HEK293 (cell line): ENCODE measurements at regions not wholly inside any gene's neighbourhood (a gene's known extent, or its start where the extent isn't known, plus 50 kb on each side); places are given as distances from the start of the nearest gene placed in this dataset.

ENCODE experiments used
- KLF9 ChIP-seq: fragments of 450-650 bp; formaldehyde crosslinking; IDR thresholded peaks from 2 replicates; pipeline ENCODE4 v1.5.1; 2016; ENCODE audit warnings: missing biosample characterization, missing genetic modification characterization, low read depth
- WT1 ChIP-seq: fragments of 450-650 bp; formaldehyde crosslinking; IDR thresholded peaks from 2 replicates; pipeline ENCODE4 v1.5.1; 2016; ENCODE audit warnings: missing biosample characterization, missing genetic modification characterization
- ZBTB21 ChIP-seq: fragments of 450-650 bp; formaldehyde crosslinking; IDR thresholded peaks from 2 replicates; pipeline ENCODE4 v1.5.1; 2017; ENCODE audit warnings: missing biosample characterization, missing genetic modification characterization
- ZNF24 ChIP-seq: fragments of 450-650 bp; formaldehyde crosslinking; IDR thresholded peaks from 2 replicates; pipeline ENCODE4 v1.5.1; 2016; ENCODE audit warnings: missing biosample characterization, missing genetic modification characterization
- ZNF777 ChIP-seq: fragments of 450-650 bp; formaldehyde crosslinking; IDR thresholded peaks from 2 replicates; pipeline ENCODE4 v1.5.1; 2017; ENCODE audit warnings: missing biosample characterization, missing genetic modification characterization, borderline replicate concordance
- TF ChIP-seq, protein P1 (sequence below): fragments of 450-650 bp; formaldehyde crosslinking; IDR thresholded peaks from 2 replicates; pipeline ENCODE4 v1.5.1; 2016; ENCODE audit warnings: missing biosample characterization, missing genetic modification characterization
- TF ChIP-seq, protein P2 (sequence below): fragments of 450-650 bp; formaldehyde crosslinking; IDR thresholded peaks from 2 replicates; pipeline ENCODE4 v1.5.1; 2016; ENCODE audit warnings: missing biosample characterization, missing genetic modification characterization
- TF ChIP-seq, protein P3 (sequence below): fragments of 450-650 bp; formaldehyde crosslinking; IDR thresholded peaks from 2 replicates; pipeline ENCODE4 v1.5.1; 2016; ENCODE audit warnings: missing biosample characterization, missing genetic modification characterization

DNA sequence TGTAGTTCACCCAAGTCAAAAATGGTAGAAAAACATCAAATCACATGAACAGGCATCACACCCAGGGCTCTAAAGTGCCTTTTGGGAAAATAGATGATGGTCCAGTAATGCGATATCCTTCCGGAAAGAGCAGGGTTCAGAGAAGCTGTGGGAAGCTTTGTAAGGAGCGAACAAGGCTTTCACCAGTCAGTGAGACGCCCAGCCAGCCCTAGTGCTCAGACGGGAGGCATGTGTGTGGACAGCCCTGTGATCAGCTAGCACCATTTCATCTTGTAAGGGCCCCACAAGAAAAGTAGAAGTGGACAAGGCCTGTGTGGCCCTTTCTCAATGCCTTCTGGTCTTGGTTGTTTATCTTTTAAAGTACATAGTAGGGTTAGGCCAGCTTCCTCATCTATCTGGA lies 76.1 kb downstream of the SMIM21 start:
- TF ChIP-seq, protein P1, sequence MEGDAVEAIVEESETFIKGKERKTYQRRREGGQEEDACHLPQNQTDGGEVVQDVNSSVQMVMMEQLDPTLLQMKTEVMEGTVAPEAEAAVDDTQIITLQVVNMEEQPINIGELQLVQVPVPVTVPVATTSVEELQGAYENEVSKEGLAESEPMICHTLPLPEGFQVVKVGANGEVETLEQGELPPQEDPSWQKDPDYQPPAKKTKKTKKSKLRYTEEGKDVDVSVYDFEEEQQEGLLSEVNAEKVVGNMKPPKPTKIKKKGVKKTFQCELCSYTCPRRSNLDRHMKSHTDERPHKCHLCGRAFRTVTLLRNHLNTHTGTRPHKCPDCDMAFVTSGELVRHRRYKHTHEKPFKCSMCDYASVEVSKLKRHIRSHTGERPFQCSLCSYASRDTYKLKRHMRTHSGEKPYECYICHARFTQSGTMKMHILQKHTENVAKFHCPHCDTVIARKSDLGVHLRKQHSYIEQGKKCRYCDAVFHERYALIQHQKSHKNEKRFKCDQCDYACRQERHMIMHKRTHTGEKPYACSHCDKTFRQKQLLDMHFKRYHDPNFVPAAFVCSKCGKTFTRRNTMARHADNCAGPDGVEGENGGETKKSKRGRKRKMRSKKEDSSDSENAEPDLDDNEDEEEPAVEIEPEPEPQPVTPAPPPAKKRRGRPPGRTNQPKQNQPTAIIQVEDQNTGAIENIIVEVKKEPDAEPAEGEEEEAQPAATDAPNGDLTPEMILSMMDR (tag by site-specific recombination), result no peak
- TF ChIP-seq ZNF24 (tag by site-specific recombination), result no peak
- TF ChIP-seq, protein P2, sequence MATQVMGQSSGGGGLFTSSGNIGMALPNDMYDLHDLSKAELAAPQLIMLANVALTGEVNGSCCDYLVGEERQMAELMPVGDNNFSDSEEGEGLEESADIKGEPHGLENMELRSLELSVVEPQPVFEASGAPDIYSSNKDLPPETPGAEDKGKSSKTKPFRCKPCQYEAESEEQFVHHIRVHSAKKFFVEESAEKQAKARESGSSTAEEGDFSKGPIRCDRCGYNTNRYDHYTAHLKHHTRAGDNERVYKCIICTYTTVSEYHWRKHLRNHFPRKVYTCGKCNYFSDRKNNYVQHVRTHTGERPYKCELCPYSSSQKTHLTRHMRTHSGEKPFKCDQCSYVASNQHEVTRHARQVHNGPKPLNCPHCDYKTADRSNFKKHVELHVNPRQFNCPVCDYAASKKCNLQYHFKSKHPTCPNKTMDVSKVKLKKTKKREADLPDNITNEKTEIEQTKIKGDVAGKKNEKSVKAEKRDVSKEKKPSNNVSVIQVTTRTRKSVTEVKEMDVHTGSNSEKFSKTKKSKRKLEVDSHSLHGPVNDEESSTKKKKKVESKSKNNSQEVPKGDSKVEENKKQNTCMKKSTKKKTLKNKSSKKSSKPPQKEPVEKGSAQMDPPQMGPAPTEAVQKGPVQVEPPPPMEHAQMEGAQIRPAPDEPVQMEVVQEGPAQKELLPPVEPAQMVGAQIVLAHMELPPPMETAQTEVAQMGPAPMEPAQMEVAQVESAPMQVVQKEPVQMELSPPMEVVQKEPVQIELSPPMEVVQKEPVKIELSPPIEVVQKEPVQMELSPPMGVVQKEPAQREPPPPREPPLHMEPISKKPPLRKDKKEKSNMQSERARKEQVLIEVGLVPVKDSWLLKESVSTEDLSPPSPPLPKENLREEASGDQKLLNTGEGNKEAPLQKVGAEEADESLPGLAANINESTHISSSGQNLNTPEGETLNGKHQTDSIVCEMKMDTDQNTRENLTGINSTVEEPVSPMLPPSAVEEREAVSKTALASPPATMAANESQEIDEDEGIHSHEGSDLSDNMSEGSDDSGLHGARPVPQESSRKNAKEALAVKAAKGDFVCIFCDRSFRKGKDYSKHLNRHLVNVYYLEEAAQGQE (tag by site-specific recombination), result no peak
- TF ChIP-seq KLF9 (tag by site-specific recombination), result no peak
- TF ChIP-seq ZNF777 (tag by site-specific recombination), result no peak
- TF ChIP-seq ZBTB21 (tag by site-specific recombination), result no peak
- no peak for TF ChIP-seq WT1
- TF ChIP-seq, protein P3, sequence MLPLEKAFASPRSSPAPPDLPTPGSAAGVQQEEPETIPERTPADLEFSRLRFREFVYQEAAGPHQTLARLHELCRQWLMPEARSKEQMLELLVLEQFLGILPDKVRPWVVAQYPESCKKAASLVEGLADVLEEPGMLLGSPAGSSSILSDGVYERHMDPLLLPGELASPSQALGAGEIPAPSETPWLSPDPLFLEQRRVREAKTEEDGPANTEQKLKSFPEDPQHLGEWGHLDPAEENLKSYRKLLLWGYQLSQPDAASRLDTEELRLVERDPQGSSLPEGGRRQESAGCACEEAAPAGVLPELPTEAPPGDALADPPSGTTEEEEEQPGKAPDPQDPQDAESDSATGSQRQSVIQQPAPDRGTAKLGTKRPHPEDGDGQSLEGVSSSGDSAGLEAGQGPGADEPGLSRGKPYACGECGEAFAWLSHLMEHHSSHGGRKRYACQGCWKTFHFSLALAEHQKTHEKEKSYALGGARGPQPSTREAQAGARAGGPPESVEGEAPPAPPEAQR (tag by site-specific recombination), result no peak
